NCI-H524 (cell line): ENCODE measurements at regions not wholly inside any gene's neighbourhood (a gene's known extent, or its start where the extent isn't known, plus 50 kb on each side); places are given as distances from the start of the nearest gene placed in this dataset.

ENCODE experiments used
- DNase-seq, 2 experiments: peaks; one replicate each; lab custom pipeline; 2025; lab: John Stamatoyannopoulos, UW

GRCh38 chr6:165986914-165987482, 180.7 kb downstream of the TBXT start:
- DNase-seq: peak in 1 of 2 experiments; percentile 26

GRCh38 chr6:165986311-165986913, 181.2 kb downstream of the TBXT start:
- no peak for DNase-seq

GRCh38 chr6:165985806-165986299, 181.8 kb downstream of the TBXT start:
- DNase-seq: no peak

- no peak for DNase-seq
These were observed 182.3 kb downstream of the TBXT start for GRCh38 chr6:165985281-165985805.

GRCh38 chr6:165984729-165985275, 182.8 kb downstream of the TBXT start:
- DNase-seq: no peak

GRCh38 chr6:165983112-165984072, 184.3 kb downstream of the TBXT start:
- DNase-seq: no peak

- no peak for DNase-seq
These were observed 189.2 kb downstream of the TBXT start for GRCh38 chr6:165978476-165978875.

- DNase-seq: no peak
These were observed 191.0 kb downstream of the TBXT start for GRCh38 chr6:165976684-165977083.

- DNase-seq: no peak
These were observed 192.8 kb downstream of the TBXT start for GRCh38 chr6:165974817-165975216.

GRCh38 chr6:165973473-165973872, 194.2 kb downstream of the TBXT start:
- no peak for DNase-seq

- no peak for DNase-seq
These were observed 195.4 kb downstream of the TBXT start for GRCh38 chr6:165972139-165972802.

GRCh38 chr6:165971202-165971601, 196.4 kb downstream of the TBXT start:
- DNase-seq: no peak

GRCh38 chr6:165970001-165970400, 197.7 kb downstream of the TBXT start:
- DNase-seq: no peak

GRCh38 chr6:165969184-165969583, 198.5 kb downstream of the TBXT start:
- no peak for DNase-seq

- DNase-seq: no peak
These were observed 199.2 kb downstream of the TBXT start for GRCh38 chr6:165968408-165968807.

GRCh38 chr6:165967810-165968407, 199.7 kb downstream of the TBXT start:
- no peak for DNase-seq

- DNase-seq: no peak
These were observed 203.9 kb downstream of the TBXT start for GRCh38 chr6:165963750-165964149.

GRCh38 chr6:165962366-165962765, 205.3 kb downstream of the TBXT start:
- no peak for DNase-seq

- no peak for DNase-seq
These were observed 206.4 kb downstream of the TBXT start for GRCh38 chr6:165961233-165961632.

GRCh38 chr6:165960695-165961094, 207.0 kb downstream of the TBXT start:
- no peak for DNase-seq

GRCh38 chr6:165959627-165960026, 208.0 kb downstream of the TBXT start:
- no peak for DNase-seq
